ENCODE measurements at regions not wholly inside any gene's neighbourhood (a gene's known extent, or its start where the extent isn't known, plus 50 kb on each side); places are given as distances from the start of the nearest gene placed in this dataset.

DNA sequence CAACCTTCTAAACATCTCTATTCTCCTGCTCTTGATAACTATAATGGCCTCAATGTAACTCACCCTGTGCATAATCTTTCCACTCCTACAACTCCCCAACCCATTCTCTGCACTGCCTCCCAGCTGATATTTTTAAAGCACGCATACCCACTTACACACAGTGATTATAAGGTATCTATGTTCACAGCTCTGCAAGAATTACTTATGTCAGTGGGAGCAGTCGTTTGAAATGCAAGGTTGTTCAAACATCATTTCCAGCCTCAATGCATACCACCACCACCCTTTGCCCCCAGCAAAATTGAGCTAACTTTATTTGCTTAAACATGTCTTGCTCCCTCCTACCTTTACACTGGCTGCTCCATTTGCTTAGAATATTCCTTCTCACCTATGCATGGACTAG, 506.0 kb downstream of the RFPL4B start:
- H3K36me3 ChIP-seq (ENCODE audit: insufficient read depth, low read length) = no peaks in the 10 kb centered on the region
- no peaks in the 10 kb centered on the region for H3F3A ChIP-seq (ENCODE audit: insufficient read depth, low read length)
- no peak overlapping the region for H3K4me2 ChIP-seq (ENCODE audit: low read length)
- H4K20me1 ChIP-seq (ENCODE audit: insufficient read depth, low read length) = no peaks in the 10 kb centered on the region
- no peaks in the 10 kb centered on the region for H3K9me3 ChIP-seq (ENCODE audit: low read length)
- H3K79me2 ChIP-seq (ENCODE audit: insufficient read depth, low read length) = no peaks in the 10 kb centered on the region
- TF ChIP-seq, protein P1, sequence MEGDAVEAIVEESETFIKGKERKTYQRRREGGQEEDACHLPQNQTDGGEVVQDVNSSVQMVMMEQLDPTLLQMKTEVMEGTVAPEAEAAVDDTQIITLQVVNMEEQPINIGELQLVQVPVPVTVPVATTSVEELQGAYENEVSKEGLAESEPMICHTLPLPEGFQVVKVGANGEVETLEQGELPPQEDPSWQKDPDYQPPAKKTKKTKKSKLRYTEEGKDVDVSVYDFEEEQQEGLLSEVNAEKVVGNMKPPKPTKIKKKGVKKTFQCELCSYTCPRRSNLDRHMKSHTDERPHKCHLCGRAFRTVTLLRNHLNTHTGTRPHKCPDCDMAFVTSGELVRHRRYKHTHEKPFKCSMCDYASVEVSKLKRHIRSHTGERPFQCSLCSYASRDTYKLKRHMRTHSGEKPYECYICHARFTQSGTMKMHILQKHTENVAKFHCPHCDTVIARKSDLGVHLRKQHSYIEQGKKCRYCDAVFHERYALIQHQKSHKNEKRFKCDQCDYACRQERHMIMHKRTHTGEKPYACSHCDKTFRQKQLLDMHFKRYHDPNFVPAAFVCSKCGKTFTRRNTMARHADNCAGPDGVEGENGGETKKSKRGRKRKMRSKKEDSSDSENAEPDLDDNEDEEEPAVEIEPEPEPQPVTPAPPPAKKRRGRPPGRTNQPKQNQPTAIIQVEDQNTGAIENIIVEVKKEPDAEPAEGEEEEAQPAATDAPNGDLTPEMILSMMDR (IDR thresholded peaks at IDR 0.05; ENCODE audit: low read length) = no peak
- TF ChIP-seq EZH2 (IDR thresholded peaks at IDR 0.05; ENCODE audit: borderline replicate concordance, low read length) = no peak
- no peak overlapping the region for H3K27ac ChIP-seq (ENCODE audit: low read depth, low read length, poor library complexity, severe bottlenecking)
- H3K4me3 ChIP-seq (ENCODE audit: low read depth, low read length, poor library complexity, severe bottlenecking) = no peak overlapping the region
- H3K4me1 ChIP-seq (ENCODE audit: insufficient read depth, low read length, severe bottlenecking) = no peaks in the 10 kb centered on the region
- no peaks in the 10 kb centered on the region for H3K9me2 ChIP-seq (ENCODE audit: low read depth, low read length)
- no peak overlapping the region for H2AFZ ChIP-seq (ENCODE audit: low read length)
- H3K27me3 ChIP-seq (ENCODE audit: insufficient read depth, low read length) = no peaks in the 10 kb centered on the region
- no peak overlapping the region for H3K9ac ChIP-seq (ENCODE audit: low read length)

DNA sequence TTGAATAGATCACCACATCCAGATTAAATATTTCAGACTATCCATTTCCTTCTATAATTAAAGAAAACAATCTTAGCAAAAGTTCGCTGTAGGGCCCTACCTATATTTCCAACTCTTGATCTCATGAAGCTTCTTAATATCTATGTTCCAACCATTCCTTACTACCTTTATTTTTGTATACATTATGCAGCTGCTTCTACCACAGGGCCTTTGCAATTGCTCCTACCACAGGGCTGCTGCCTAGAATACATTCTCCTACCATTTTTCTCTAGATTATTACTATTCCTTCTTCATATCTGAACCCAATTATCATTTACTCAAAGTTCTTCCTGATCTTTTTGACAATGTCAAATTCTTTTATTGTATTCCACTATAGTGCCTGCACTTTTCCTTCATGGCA, 516.6 kb downstream of the RFPL4B start:
- H3K27me3 ChIP-seq (ENCODE audit: insufficient read depth, low read length) = no peaks in the 10 kb centered on the region
- TF ChIP-seq, protein P1 (IDR thresholded peaks at IDR 0.05; ENCODE audit: low read length) = no peak
- TF ChIP-seq EZH2 (IDR thresholded peaks at IDR 0.05; ENCODE audit: borderline replicate concordance, low read length) = no peak
- H3K9me3 ChIP-seq (ENCODE audit: low read length) = no peaks in the 10 kb centered on the region
- no peaks in the 10 kb centered on the region for H3K4me1 ChIP-seq (ENCODE audit: insufficient read depth, low read length, severe bottlenecking)
- no peaks in the 10 kb centered on the region for H3K9me2 ChIP-seq (ENCODE audit: low read depth, low read length)
- H3K36me3 ChIP-seq (ENCODE audit: insufficient read depth, low read length) = no peaks in the 10 kb centered on the region
- no peaks in the 10 kb centered on the region for H3K79me2 ChIP-seq (ENCODE audit: insufficient read depth, low read length)
- H3K4me3 ChIP-seq (ENCODE audit: low read depth, low read length, poor library complexity, severe bottlenecking) = no peak overlapping the region
- H3K4me2 ChIP-seq (ENCODE audit: low read length) = no peak overlapping the region
- H3K9ac ChIP-seq (ENCODE audit: low read length) = no peak overlapping the region
- H3F3A ChIP-seq (ENCODE audit: insufficient read depth, low read length) = no peaks in the 10 kb centered on the region
- no peaks in the 10 kb centered on the region for H4K20me1 ChIP-seq (ENCODE audit: insufficient read depth, low read length)
- no peak overlapping the region for H3K27ac ChIP-seq (ENCODE audit: low read depth, low read length, poor library complexity, severe bottlenecking)
- no peak overlapping the region for H2AFZ ChIP-seq (ENCODE audit: low read length)

DNA sequence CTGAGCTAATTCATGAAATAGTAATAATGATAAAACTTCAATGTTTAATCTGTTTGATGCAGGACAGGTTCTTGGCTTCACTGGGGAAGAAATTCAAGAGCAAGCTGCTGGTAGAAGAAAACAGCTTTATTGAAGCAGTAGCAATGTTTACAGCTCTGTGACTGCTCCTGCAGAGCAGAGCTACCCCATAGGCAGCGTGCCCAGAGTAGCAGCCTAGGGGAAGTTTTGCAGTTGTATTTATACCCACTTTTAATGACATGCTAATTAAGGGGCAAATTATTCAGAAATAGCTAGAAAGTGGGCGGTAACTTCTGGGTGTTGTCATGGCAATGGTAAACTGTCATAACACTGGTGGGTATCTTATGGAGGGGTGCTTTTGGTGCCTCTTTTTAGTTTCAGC, 518.0 kb downstream of the RFPL4B start:
- H3F3A ChIP-seq (ENCODE audit: insufficient read depth, low read length) = no peaks in the 10 kb centered on the region
- H3K27me3 ChIP-seq (ENCODE audit: insufficient read depth, low read length) = no peaks in the 10 kb centered on the region
- no peak overlapping the region for H2AFZ ChIP-seq (ENCODE audit: low read length)
- H3K4me2 ChIP-seq (ENCODE audit: low read length) = no peak overlapping the region
- no peaks in the 10 kb centered on the region for H3K9me2 ChIP-seq (ENCODE audit: low read depth, low read length)
- H3K27ac ChIP-seq (ENCODE audit: low read depth, low read length, poor library complexity, severe bottlenecking) = no peak overlapping the region
- no peaks in the 10 kb centered on the region for H4K20me1 ChIP-seq (ENCODE audit: insufficient read depth, low read length)
- no peak overlapping the region for H3K4me3 ChIP-seq (ENCODE audit: low read depth, low read length, poor library complexity, severe bottlenecking)
- no peaks in the 10 kb centered on the region for H3K79me2 ChIP-seq (ENCODE audit: insufficient read depth, low read length)
- TF ChIP-seq, protein P1 (IDR thresholded peaks at IDR 0.05; ENCODE audit: low read length) = no peak
- no peak for TF ChIP-seq EZH2 (IDR thresholded peaks at IDR 0.05; ENCODE audit: borderline replicate concordance, low read length)
- no peaks in the 10 kb centered on the region for H3K9me3 ChIP-seq (ENCODE audit: low read length)
- H3K36me3 ChIP-seq (ENCODE audit: insufficient read depth, low read length) = no peaks in the 10 kb centered on the region
- no peaks in the 10 kb centered on the region for H3K4me1 ChIP-seq (ENCODE audit: insufficient read depth, low read length, severe bottlenecking)
- no peak overlapping the region for H3K9ac ChIP-seq (ENCODE audit: low read length)
